Activated CD4-positive, alpha-beta T cell treated with anti-CD3 and anti-CD28 coated beads, Interleukin-2, Interleukin-4, amounts not matched to agents 100 ng/mL and 50 ng/mL, durations not matched to agents 16 hours and 8 hours (primary cell): ENCODE measurements at regions not wholly inside any gene's neighbourhood (a gene's known extent, or its start where the extent isn't known, plus 50 kb on each side); places are given as distances from the start of the nearest gene placed in this dataset.

ENCODE experiments used
- DNase-seq: peaks from one replicate; pipeline ENCODE4 v3.0.0-alpha.2; 2020; ENCODE audit warnings: low spot score

DNA sequence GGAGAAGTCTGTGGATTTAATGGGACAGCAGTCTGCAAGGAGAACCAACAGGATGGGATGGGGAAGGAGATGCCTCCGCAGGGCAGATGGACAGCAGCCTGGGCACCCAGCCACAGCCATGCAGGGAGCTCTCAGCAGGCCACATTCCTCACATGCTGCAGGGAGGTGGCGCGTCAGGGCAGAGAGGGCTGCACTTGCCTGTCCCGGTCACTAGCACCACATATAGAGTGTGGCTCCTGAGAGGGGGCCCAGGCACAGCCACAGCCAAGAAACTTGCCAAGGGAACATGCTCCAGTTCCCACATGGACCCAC lies 86.8 kb upstream of the ZMIZ1 start:
- no peak for DNase-seq

DNA sequence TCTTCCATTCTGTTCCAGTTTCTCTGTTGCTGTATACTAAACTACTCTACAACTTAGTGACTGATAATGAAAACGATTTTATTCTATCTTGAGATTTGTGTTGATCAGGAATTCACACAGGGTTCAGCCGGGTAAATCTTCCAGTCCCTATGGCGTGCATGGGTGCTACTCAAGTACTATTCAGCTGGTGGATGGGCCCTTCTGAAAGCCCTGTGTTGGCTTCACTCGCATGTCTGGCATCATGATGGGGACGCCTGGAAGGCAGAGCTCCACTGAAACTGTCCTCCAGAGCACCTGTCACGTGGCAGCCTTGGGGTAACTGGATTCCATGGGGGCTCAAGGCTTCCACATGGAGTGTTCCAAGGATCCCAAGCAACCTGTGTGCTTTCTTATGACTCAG lies 86.0 kb upstream of the ZMIZ1 start:
- DNase-seq = no peak

DNA sequence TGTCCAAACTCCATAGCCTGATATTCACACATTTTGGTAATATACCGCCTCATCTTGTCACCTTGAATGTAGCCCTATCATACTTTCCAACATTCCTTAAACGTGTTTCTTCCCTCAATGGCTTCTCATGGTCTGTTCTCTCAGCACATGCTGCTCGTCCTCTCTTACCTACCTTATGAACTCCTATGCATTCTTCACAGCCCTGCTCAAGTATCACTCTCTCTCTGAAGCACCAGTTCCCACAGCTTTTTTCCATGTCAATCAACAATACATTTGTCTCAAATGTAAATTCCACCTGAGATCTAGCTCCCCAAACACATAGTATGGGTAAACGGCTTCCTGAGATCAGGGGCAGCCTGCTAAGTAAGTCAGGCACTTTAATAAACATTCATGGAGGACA lies 85.2 kb upstream of the ZMIZ1 start:
- DNase-seq = no peak

DNA sequence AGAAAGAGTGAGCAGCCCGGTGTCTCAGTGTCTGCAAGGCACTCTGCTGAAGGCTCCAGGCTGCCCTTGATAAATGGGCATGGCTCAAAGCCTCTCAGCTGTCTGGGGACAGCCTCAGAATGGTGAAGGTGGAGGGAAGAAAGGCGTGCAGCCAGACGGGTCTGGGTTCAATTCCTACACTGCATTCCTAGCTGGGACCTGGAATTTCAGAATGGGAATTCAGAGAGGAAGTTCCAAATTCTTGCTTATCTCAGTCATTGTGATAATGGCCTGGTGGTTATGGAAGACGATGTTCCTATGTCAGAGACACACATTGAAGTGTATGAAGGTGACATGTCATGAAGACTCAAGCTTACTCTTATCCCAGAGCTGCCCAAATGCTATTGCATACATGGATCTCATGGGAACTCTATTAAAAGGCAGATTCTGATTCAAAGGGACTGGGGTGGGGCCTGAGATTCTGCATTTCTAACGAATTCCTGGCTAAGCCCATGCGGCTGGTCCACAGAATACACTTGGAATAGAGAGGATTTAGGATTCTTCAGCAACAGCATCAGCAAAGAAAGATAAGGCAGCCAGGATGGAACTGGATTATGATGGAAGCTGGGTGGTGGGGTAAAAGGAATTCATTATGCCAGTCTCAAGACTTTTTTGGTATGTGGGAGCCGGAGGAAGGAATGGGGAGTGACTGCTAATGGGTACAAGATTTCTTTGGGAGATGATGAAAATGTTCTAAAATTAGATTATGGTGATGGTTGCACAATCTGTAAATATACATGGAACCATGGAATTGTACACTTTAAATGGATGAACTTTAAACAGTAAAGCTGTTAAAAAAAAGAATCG lies 82.6 kb upstream of the ZMIZ1 start:
- no peak for DNase-seq

DNA sequence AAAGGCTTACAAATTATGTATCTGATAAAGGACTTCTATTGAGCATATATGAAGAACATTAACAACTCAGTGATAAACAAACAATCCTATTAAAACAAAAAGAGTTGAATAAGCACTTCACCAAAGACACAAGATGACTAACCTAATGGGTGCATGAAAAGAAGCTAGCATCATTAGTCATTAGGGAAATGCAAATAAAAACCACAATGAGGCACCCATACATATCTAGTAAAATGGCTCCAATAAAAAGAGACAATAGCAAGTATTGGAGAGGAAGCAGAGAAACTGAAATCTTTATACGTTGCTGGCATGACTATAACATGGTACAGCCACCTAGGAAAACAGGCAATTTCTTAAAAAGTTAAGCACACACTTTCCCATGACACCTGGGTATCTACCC lies 77.6 kb upstream of the ZMIZ1 start:
- peak; percentile 53 for DNase-seq

DNA sequence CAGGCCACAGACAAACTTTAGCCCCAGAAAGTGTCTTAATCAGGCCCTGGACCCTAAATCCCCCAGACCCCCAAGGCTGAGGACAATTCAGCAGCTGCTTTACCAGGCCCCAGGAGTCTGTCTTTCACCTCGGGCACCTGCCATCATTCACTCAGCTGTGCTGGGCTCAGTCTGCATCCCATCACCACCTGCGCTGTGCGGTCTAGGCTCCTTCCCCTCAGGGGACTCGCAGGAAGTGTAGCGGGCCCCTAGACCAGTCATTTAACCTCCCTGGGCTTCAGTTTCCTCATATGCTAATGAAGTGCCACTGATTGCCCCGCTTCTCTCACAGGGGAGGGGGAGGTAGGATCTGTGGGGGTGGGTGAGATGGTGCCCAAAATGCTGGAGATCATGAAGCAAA lies 76.4 kb upstream of the ZMIZ1 start:
- peak; percentile 23 for DNase-seq

DNA sequence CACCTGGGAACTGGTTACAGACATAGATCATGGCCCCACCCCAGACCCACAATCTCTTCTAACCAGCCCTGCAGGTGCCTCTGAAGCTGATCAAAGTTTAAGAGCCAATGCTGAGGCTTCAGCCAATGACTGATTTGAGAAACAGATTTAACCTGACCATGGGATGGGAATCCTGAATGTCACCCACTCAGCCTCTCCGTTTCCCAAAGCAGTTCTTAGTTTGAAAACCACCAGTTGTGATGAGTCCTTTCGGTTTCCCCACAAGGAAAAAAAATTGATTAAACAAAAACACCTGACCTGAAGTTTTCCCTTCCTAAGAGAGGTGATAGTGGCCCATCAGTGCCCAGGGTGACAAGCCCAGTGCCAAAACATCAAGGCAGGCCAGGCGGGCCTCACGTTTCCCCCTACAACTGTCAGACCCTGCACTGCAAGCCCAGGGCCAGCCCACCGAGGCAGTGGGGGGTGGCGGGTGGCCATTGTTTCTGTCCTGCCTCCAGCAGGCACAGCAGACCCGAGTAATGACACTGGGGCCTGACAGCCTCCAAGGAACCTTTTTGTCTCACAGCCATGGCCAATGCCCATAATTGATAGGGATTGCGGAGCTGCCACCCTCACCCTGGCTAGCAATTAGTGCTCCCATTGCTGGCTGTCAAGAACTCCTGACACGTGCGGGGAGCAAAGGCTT lies 75.4 kb upstream of the ZMIZ1 start:
- DNase-seq = no peak

DNA sequence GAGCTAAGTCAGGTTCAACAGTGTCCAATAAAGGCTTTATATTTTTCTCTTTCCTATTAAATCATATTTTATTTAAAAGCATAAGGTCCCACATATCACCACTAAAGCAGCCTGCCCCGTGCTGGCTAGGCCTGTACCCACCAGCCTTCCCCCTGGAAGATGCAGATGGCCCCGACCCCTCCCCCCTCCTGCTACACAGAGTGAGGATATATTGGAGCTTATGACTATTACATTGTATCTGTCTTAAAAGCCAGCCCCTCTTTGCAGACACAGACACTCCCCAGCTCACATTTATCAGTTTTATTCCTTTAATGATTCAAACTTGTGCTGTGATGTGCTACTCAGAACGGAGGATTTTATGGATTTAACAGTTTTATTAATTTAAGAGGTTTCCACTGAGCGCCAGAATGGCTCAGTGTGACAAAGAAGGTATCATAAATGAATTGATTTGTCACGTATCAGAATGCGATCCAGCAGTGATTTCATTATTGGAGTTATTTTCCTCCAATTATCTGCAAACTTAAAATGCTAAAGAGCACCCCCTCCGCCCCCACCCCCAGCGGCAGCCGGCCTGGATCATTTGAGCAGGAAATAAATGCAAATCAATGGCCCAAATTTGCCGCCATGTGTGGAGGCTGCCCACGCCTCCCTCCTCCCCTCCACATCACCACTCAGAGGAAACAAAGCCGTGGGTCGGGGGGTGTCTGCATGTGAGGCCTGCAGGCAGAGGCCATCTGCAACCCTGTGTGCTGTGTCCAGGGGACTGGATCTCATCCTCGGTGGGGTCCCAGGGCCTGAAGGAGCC lies 72.6 kb upstream of the ZMIZ1 start:
- DNase-seq = no peak

DNA sequence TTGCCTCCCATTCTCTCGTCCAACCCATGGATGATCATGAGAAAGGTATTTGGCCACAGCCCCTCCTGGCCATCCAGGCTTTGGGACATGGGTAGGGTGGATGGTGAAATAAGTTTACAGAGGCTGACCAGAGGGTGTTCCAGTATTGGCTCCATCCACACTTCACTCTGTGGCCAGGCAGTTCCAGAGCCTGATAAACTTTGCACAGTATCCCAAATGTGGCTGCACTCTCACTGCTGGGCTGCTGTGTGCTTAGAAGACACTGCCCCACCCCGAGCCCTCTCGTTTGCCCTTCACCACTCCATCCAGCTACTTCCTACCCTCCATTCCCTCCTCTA lies 72.0 kb upstream of the ZMIZ1 start:
- DNase-seq = no peak

DNA sequence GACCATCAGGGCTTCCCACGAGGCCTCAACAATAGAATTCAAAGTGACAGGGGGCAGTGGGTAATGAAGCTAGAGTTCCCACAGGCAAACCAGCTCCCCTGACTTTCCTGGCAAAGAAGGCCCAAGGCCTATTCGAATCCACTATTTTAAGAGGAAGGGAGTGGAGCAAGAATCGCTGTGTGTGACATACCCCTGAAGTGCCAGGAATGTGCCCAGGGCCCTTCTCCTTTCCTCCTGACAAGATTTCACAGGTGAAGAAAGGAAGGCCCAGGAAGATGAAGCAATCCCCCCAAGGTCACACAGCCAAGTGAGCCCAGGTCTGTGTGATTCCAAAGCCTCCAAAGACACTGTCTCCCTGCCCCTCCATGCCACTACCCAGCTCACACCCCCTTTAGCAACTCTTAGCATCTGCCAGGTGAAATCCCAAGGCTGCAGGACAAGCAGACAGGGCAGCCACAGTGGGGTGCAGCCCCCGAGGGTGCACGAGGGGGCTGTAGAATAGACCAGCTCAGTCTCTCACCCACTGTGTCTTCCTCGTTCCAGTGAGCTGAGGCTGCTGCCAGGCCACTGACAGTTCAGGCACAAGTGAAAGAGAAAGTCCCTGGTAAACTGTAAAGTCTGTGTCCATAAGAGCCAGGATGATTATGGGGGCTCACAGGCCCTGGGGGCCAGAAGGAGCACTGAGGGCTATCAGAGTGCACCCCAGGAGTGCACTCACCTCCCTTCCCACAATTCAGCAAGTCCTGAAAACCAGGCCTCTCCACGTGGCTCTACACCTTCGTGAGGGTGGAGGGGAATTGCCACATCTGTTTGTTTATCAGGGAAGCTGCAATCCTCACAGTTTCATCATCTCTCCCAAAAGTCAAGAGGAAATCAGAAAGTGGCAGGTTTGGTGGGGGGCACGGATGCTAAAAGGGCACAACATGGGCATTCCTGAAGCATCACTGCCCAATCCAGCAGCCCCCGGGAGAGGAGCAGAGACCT lies 70.8 kb upstream of the ZMIZ1 start:
- DNase-seq = no peak

DNA sequence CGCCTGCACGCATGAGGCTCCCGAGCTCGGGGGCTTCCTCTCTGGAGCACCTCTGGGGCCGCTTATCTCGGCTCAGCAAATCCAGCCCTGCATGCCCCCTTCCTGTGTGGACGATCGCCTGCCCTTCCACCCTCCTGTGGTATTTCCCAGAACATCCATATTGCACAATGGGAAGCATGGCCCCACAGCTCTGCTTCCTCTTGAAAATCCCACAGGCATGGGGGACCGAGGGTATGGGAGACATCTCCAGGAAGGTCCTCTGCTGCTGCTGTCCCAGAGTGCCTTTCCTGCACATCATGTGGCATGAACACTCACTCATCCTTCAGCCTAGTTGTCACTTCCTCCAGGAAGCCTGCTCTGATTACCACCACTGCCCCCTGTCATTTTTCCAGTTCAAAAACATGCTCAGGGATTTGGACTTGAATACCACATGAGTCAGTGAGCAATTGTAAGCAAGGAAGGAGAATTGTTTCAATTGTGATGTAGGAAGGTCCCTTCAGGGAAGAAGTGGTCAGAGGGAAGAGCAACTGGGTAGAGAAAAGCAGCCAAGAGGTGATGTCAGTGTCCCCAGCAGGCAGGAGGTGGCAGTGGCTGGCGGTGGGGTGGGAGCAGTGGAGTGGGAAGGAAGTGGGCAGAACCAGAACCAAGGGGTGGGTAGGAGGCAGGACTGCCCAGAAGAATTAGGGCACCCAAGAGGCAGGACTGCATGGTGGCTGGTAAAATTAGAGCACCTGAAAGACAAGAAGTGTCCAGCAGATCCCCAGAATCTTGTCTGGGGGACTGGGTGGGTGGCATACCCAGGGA lies 67.5 kb upstream of the ZMIZ1 start:
- DNase-seq = no peak

DNA sequence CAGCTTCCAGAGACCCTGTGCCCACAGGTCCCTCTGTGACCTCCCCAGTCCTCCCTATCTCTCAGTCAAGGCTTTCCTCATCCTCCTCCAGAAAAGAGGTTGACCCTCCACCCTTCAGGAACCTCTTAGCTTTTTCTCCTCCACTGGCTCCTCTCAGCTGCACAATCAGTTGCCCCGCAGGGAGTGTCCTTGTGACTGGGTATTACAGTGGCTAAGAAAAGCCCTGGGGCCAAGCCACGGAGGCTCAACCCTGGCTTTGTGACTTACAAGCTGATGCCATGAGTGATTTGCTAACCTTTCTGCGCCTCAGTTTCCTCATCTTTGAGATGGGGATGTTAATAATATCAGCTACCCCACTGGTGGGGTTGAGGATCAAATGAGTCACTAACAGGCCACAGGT lies 66.4 kb upstream of the ZMIZ1 start:
- no peak for DNase-seq

DNA sequence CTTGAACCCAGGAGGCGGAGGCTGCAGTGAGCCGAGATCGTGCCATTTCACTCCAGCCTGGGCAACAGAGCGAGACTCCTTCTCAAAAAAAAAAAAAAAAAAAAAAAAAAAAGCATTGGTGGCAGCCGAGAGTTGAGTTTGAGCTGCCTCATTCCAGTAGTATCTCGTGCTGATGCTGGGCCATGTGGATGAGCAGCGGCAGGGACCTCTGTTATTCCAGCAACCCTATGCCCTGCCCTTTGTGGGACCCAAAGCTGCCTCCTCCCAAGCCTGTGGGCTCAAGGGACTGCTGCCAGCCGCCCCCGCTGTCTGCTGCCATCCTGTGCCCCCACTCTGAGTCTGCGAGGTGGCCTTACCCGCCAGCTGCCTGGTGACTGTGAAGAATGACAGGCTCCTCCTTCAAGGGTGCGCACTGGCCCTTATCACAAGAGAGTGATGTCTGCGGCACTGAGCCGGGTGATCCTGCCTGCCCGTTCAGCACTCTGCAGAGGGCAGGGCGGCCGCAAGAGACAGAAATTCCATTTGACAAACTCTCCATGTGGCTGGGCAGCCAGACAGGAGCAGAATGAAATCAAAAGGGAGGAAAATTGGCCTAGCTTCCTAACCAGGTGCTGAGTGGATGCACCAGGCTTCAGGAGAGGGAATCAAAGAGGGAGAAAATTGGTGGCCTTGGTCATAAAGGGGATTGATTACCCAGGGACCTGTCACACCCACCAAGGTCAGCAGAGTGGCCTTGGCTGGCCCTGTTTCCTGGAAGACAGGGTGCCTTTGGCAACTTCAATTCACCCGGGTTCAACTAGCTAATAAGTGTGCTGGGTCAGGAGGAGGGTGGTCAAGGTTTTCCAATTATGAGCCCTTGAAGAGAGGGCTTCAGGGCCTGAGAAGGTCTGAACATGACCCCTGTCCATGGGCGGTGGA lies 65.3 kb upstream of the ZMIZ1 start:
- DNase-seq = no peak

DNA sequence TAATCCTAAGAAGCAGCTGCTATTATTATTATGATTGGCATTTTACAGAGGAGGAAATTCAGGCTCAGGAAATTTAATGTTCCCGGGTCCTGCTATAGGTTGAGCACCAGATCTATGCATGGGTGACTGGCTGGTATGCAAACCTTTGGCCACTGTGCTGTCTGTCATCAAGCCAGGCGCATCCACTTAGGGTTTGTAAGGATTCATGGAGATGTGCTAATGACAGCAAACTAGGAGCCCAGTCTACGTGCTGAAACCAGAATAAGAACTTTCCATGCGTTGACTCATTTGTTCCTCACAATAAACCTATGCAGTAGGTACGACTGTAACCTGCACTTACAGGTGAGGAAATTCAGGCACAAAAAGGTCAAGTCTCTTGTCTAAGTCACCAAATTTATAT lies 64.5 kb upstream of the ZMIZ1 start:
- DNase-seq = no peak

DNA sequence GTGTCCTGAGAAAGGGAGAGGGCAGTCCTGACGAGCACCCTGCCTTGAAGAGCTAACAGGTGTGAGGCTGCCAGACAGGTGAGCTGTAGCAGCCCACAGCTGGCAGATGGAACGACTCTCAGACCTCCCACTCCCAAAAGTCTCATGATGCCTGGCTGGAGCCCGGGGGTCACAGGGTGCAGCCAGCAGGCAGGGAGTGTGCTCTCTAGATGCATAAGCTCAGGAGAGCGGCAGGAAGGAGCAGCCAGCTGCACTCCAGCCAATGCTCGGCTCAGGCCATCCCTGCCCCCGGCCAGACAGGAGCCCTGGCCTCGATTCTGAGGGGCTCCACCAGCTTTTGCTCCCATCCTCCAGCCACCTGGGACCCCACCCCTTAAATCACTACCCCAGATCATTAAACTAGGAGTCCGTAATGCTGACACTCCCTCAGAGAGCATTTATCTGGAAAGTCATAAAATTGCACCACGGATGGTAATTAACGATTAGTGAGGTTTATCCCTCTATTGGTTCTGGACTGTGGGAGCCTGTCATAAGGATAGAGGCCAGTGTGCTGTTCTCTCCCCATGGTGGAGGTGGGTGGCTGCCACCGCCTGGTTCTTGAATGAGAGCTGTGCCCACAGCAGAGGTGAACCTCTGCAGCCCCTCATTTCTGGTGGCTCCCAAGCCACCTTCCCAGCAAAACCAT lies 63.5 kb upstream of the ZMIZ1 start:
- DNase-seq = no peak

DNA sequence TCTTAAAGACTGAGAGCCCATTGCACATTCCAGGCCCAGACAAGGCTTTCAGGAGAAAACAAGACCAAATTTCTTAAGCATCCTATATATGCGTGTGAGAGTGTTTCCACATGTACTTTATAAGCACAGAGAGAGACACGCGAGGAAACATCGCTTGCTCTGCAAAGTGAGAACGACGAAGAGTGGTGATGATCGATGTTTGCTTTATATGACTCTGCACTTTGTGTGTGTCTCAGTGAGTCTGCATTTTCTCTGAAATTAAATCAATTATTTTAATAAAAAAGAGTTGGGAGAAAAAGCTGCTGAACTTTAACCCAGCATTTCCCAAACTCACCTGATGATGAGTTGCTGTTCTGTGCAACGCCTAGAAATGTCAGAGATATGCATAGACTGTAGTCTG lies 61.7 kb upstream of the ZMIZ1 start:
- no peak for DNase-seq

DNA sequence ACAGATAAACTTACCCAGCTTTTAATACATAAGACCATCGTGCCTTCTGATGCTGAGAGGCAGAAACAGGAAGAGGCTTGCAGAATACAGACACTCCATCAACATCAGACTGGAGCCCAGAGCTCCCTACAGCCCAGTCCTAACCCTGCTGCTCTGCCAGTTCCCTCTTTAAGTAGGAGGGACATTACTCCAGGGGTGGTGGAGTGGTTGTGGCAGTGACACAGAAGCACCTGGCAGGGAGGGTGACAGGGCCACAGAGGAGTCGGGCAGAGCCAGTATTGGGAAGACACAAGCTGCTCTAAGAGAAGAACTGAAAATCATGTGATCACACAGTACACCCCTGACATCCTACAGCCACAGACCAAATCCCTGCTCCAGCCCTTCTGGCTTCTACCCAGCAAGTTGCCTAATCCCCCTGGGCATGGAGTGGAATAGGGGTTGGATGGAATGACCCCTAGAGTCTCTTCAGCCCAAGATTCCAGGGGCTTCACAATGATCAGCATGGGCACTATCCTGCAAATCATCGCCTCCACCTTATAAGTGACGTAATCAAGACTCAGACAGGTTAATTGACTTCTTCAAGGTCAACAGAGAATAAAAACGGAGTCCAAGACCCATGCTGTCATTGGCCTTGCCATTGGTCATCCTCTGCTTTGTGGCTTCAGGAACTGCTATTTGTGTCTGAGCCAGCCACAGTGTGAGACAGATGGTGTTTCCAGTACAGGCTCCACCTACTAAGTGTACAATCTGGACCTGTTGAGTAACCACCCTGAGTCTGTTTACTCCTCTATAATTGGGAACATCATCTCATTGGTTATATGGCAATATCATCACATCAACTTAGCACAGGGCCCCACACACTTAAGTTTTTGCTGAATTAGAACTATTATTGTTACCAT lies 61.1 kb upstream of the ZMIZ1 start:
- DNase-seq = no peak

DNA sequence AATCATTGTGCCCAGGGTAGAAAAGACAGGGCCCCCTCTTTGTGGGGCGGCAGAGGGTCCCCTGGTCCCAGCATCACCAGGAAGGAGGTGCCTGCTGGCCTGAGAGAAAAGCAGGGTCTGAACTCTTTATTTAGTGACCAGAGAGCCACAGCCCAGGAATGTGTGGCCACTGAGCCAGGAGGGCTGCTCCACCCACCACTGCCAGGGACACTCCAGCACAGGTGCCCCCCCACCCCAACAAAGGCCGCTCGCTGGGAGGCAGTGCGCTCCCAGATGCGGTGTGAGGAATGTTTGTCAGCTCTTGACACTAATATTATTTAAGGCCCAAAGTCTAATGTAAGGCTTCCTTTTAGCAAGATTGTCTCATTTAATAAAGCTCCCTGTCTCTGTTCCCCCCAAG lies 59.6 kb upstream of the ZMIZ1 start:
- no peak for DNase-seq
